Caco-2 (cell line): ENCODE measurements at regions not wholly inside any gene's neighbourhood (a gene's known extent, or its start where the extent isn't known, plus 50 kb on each side); places are given as distances from the start of the nearest gene placed in this dataset.

Source experiments
- BruUV-seq: library from RNA; stranded (reverse); fragments of 400-500 nt; replicated peaks from 2 replicates; lab custom pipeline; 2021; lab: Mats Ljungman, UMichigan
- CTCF ChIA-PET: fragments of 300-600 bp; sonication (Branson Sonifier 250); formaldehyde crosslinking; loops from one replicate; lab custom pipeline; 2022; ENCODE audit warnings: antibody characterized with exemption; lab: Charles Lee
- POLR2A ChIA-PET: fragments of 300-600 bp; sonication (Branson Sonifier 250); formaldehyde crosslinking; loops from one replicate; lab custom pipeline; 2022; ENCODE audit warnings: antibody characterized with exemption; lab: Charles Lee
- DNase-seq, 2 experiments: peaks; one replicate each; pipeline versions ENCODE4 v3.0.0 to v3.0.0-alpha.2; 2020 to 2022
- H3K27me3 ChIP-seq: replicated peaks from 2 replicates; pipeline ENCODE4 v1.6.0; 2011; ENCODE audit warnings: low read length; ENCODE audit not compliant: control insufficient read depth, insufficient read depth
- H3K36me3 ChIP-seq: 2 replicates; pipeline ENCODE4 v1.5.1; 2011; ENCODE audit warnings: low read length; ENCODE audit not compliant: control insufficient read depth, insufficient read depth
- H3K4me1 ChIP-seq: fragments of 250-450 bp; sonication (Bioruptor Pico); 2 replicates; pipeline ENCODE4 v1.5.1; 2020; ENCODE audit warnings: mild to moderate bottlenecking
- H3K4me3 ChIP-seq: 2 replicates; pipeline ENCODE4 v1.5.1; 2011; ENCODE audit warnings: low read depth, mild to moderate bottlenecking, control low read depth, low read length
- H3K9me3 ChIP-seq: fragments of 250-450 bp; sonication (Bioruptor Pico); 2 replicates; pipeline ENCODE4 v1.5.1; 2020; ENCODE audit warnings: mild to moderate bottlenecking, moderate library complexity
- H3K27ac Mint-ChIP-seq: one replicate; pipeline ENCODE4 v1.8.0; 2022; ENCODE audit warnings: mixed read lengths; ENCODE audit not compliant: unreplicated experiment
- H3K27me3 Mint-ChIP-seq: one replicate; pipeline ENCODE4 v1.8.0; 2022; ENCODE audit warnings: mixed read lengths; ENCODE audit not compliant: insufficient read depth, unreplicated experiment
- H3K36me3 Mint-ChIP-seq: one replicate; pipeline ENCODE4 v1.8.0; 2022; ENCODE audit warnings: mild to moderate bottlenecking, mixed read lengths; ENCODE audit not compliant: insufficient read depth, unreplicated experiment
- H3K4me1 Mint-ChIP-seq: one replicate; pipeline ENCODE4 v1.8.0; 2022; ENCODE audit warnings: low read depth, mixed read lengths; ENCODE audit not compliant: unreplicated experiment
- H3K4me3 Mint-ChIP-seq: one replicate; pipeline ENCODE4 v1.8.0; 2022; ENCODE audit warnings: mild to moderate bottlenecking, moderate library complexity, mixed read lengths; ENCODE audit not compliant: unreplicated experiment
- H3K9me3 Mint-ChIP-seq: one replicate; pipeline ENCODE4 v1.8.0; 2022; ENCODE audit warnings: mixed read lengths; ENCODE audit not compliant: unreplicated experiment
- CTCF ChIP-seq, 2 experiments: fragments of 200-600 bp in 1 of 2; IDR thresholded peaks; 1 replicate in 1 of 2; 2 replicates in 1 of 2; pipeline versions ENCODE4 v1.5.1 to v1.8.0; 2011 to 2022; ENCODE audit warnings: antibody characterized with exemption in 1 of 2, control low read depth in 1 of 2, inconsistent platforms in 1 of 2, low read depth in 1 of 2, low read length in 1 of 2, mild to moderate bottlenecking in 1 of 2, moderate library complexity in 1 of 2; ENCODE audit not compliant: insufficient read depth in 1 of 2, severe bottlenecking in 1 of 2, unreplicated experiment in 1 of 2
- intact Hi-C: fragments of 100-400 bp; cut with micrococcal nuclease; formaldehyde crosslinking; loops from one replicate; pipeline ENCODE4 v1.10.0; 2022; ENCODE audit not compliant: unreplicated experiment

DNA sequence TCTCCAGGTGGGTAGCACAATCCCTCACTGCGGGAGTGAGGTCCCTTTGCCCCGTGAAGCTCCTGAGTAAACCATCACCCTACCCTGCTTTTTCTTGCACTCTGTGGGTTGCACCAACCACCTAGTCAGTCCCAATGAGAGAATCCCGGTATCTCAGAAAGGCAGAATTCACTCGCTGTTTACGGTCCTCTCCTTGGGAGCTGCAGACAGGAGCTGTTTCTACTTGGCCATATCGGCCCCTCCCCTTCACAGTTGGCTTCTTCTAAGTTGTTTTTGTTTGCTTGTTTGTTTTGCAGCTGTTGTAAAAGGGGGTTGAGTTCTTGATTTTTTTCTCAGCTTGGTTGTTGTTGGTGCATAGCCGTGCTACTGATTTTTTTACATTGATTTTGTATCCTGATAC is 237.0 kb upstream of the RASA1 start:
- CTCF ChIA-PET, result no interaction called here
- intact Hi-C loops, result no loop called here
- no peaks in the 10 kb centered on the region for H3K4me1 ChIP-seq

GRCh38 chr5:87034557-87034956 is 233.1 kb upstream of the RASA1 start:
- intact Hi-C loops, result no loop called here
- Histone ChIP-seq H3K36me3 (no peaks in the 10 kb centered on the region), H3K27me3 (no peaks in the 10 kb centered on the region), H3K4me1 (no peaks in the 10 kb centered on the region), H3K9me3 (no peaks in the 10 kb centered on the region), H3K4me3 (no peak overlapping the region)
- Mint-ChIP-seq H3K36me3 (no peaks in the 10 kb centered on the region), H3K27me3 (peaks cover 3% of the 10 kb centered on the region), H3K27ac (no peak overlapping the region), H3K4me1 (no peaks in the 10 kb centered on the region), H3K4me3 (no peak overlapping the region), H3K9me3 (no peaks in the 10 kb centered on the region)
- ChIA-PET CTCF (no interaction called here), POLR2A (no interaction called here)
- BruUV-seq, result no TSS peak
- no peak for TF ChIP-seq CTCF (IDR thresholded peaks at IDR 0.05; ENCODE audit: insufficient read depth in 1 of 2, low read depth in 1 of 2, low read length in 1 of 2, severe bottlenecking in 1 of 2, unreplicated experiment in 1 of 2)
- DNase-seq, result no peak

More for the DNA sequence above, 237.0 kb upstream of the RASA1 start:
- Mint-ChIP-seq H3K4me3 (no peak overlapping the region), H3K9me3 (no peaks in the 10 kb centered on the region), H3K4me1 (no peaks in the 10 kb centered on the region), H3K36me3 (no peaks in the 10 kb centered on the region), H3K27ac (no peak overlapping the region), H3K27me3 (peaks cover 13% of the 10 kb centered on the region)
- DNase-seq, result no peak
- H3K9me3 ChIP-seq, result no peaks in the 10 kb centered on the region
- H3K36me3 ChIP-seq, result no peaks in the 10 kb centered on the region
- no peak overlapping the region for H3K4me3 ChIP-seq
- POLR2A ChIA-PET, result no interaction called here
- no peak for TF ChIP-seq CTCF (IDR thresholded peaks at IDR 0.05; ENCODE audit: insufficient read depth in 1 of 2, low read depth in 1 of 2, low read length in 1 of 2, severe bottlenecking in 1 of 2, unreplicated experiment in 1 of 2)
- no TSS peak for BruUV-seq
- no peaks in the 10 kb centered on the region for H3K27me3 ChIP-seq

DNA sequence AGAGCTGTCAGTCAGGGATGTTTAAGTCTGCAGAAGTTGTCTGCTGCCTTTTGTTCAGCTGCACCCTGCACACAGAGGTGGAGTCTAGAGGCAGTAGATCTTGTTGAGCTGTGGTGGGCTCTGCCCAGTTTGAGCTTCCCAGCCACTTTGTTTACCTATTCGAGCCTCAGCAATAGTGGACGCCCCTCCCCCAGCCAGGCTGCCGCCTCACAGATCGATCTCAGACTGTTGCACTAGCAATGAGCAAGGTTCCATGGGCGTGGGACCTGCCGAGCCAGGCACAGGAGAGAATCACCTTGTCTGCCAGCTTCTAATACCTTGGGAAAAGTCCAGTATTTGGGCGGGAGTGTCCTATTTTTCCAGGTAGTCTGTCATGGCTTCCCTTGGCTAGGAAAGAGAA is 225.1 kb upstream of the RASA1 start:
- no peaks in the 10 kb centered on the region for H3K36me3 ChIP-seq
- no peak overlapping the region for H3K4me3 Mint-ChIP-seq
- H3K4me3 ChIP-seq, result no peak overlapping the region
- ChIA-PET CTCF (no interaction called here), POLR2A (no interaction called here)
- H3K27me3 ChIP-seq, result no peaks in the 10 kb centered on the region
- intact Hi-C loops, result no loop called here
- no peaks in the 10 kb centered on the region for H3K4me1 ChIP-seq
- BruUV-seq, result no TSS peak
- no peaks in the 10 kb centered on the region for H3K4me1 Mint-ChIP-seq
- H3K36me3 Mint-ChIP-seq, result no peaks in the 10 kb centered on the region
- no peaks in the 10 kb centered on the region for H3K9me3 ChIP-seq
- TF ChIP-seq CTCF (IDR thresholded peaks at IDR 0.05; ENCODE audit: insufficient read depth in 1 of 2, low read depth in 1 of 2, low read length in 1 of 2, severe bottlenecking in 1 of 2, unreplicated experiment in 1 of 2), result no peak
- H3K9me3 Mint-ChIP-seq, result no peaks in the 10 kb centered on the region
- peaks cover 2% of the 10 kb centered on the region for H3K27me3 Mint-ChIP-seq
- DNase-seq, result no peak
- no peak overlapping the region for H3K27ac Mint-ChIP-seq
